BLaER1 (cell line): ENCODE measurements at regions not wholly inside any gene's neighbourhood (a gene's known extent, or its start where the extent isn't known, plus 50 kb on each side); places are given as distances from the start of the nearest gene placed in this dataset.

Source experiments
- H3K27ac ChIP-seq: shearing (Covaris generic); formaldehyde crosslinking; 2 replicates; pipeline ENCODE4 v1.8.1; 2022
- H3K27me3 ChIP-seq: shearing (Covaris generic); formaldehyde crosslinking; 2 replicates; pipeline ENCODE4 v1.8.1; 2022
- H3K36me3 ChIP-seq: shearing (Covaris generic); formaldehyde crosslinking; 2 replicates; pipeline ENCODE4 v1.8.1; 2022
- H3K4me1 ChIP-seq: shearing (Covaris generic); formaldehyde crosslinking; 2 replicates; pipeline ENCODE4 v1.8.1; 2022
- H3K4me2 ChIP-seq: shearing (Covaris generic); formaldehyde crosslinking; 2 replicates; pipeline ENCODE4 v1.8.1; 2022
- H3K4me3 ChIP-seq: shearing (Covaris generic); formaldehyde crosslinking; 2 replicates; pipeline ENCODE4 v1.8.1; 2022
- H3K9ac ChIP-seq: shearing (Covaris generic); formaldehyde crosslinking; 2 replicates; pipeline ENCODE4 v1.8.1; 2022
- H3K9me3 ChIP-seq: shearing (Covaris generic); formaldehyde crosslinking; 2 replicates; pipeline ENCODE4 v1.8.1; 2022
- H4K20me1 ChIP-seq: shearing (Covaris generic); formaldehyde crosslinking; 2 replicates; pipeline ENCODE4 v1.8.1; 2022
- Cebpa-rat ChIP-seq: shearing (Covaris generic); IDR thresholded peaks from 2 replicates; pipeline ENCODE4 v1.8.1; 2022

GRCh38 chr12:91777268-91777992 lies 368.2 kb downstream of the BTG1 start:
- Histone ChIP-seq H3K4me3 (no peak overlapping the region), H3K27me3 (no peaks in the 10 kb centered on the region), H3K36me3 (no peaks in the 10 kb centered on the region), H3K9me3 (no peaks in the 10 kb centered on the region), H3K27ac (no peak overlapping the region), H4K20me1 (no peaks in the 10 kb centered on the region), H3K4me2 (no peak overlapping the region), H3K9ac (no peak overlapping the region), H3K4me1 (no peaks in the 10 kb centered on the region; the same call in 1 of the 2 replicates)
- no peak for TF ChIP-seq Cebpa-rat

GRCh38 chr12:91774434-91774921 lies 371.2 kb downstream of the BTG1 start:
- H3K9ac ChIP-seq = no peak overlapping the region
- H4K20me1 ChIP-seq = no peaks in the 10 kb centered on the region
- no peak overlapping the region for H3K27ac ChIP-seq
- TF ChIP-seq Cebpa-rat = no peak
- no peaks in the 10 kb centered on the region for H3K9me3 ChIP-seq
- H3K4me3 ChIP-seq = no peak overlapping the region
- no peaks in the 10 kb centered on the region for H3K27me3 ChIP-seq
- no peaks in the 10 kb centered on the region for H3K36me3 ChIP-seq
- no peak overlapping the region for H3K4me2 ChIP-seq
- H3K4me1 ChIP-seq = no peaks in the 10 kb centered on the region; the same call in 1 of the 2 replicates

GRCh38 chr12:91773749-91774429 lies 371.8 kb downstream of the BTG1 start:
- Histone ChIP-seq H3K27me3 (no peaks in the 10 kb centered on the region), H4K20me1 (no peaks in the 10 kb centered on the region), H3K36me3 (no peaks in the 10 kb centered on the region), H3K27ac (no peak overlapping the region), H3K4me3 (no peak overlapping the region), H3K4me1 (no peaks in the 10 kb centered on the region; the same call in 1 of the 2 replicates), H3K9ac (no peak overlapping the region), H3K9me3 (no peaks in the 10 kb centered on the region), H3K4me2 (no peak overlapping the region)
- no peak for TF ChIP-seq Cebpa-rat

GRCh38 chr12:91772411-91772810 lies 373.2 kb downstream of the BTG1 start:
- Histone ChIP-seq H4K20me1 (no peaks in the 10 kb centered on the region), H3K4me1 (no peaks in the 10 kb centered on the region), H3K27me3 (no peaks in the 10 kb centered on the region), H3K9me3 (no peaks in the 10 kb centered on the region), H3K4me3 (no peak overlapping the region), H3K4me2 (no peak overlapping the region), H3K36me3 (no peaks in the 10 kb centered on the region), H3K27ac (no peak overlapping the region), H3K9ac (no peak overlapping the region)
- no peak for TF ChIP-seq Cebpa-rat

DNA sequence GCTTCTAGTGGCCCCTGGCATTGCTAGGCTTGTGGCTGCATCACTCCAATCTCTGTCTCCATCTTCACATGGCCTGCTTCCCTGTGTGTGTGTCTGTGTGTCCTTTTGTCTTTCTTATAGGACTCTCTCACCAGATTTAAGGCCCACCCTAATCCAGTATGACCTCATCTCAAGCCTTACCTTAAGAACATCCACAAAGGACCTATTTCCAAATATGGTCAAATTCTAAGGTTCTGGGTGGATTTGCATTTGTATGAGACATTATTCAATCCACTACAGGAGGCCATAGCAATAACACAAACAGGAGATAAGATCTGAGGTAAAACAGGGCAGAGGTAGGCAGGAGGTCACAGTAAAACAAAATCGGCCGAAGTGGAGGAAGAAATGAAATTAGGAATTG lies 375.9 kb downstream of the BTG1 start:
- Histone ChIP-seq H3K4me2 (no peak overlapping the region), H3K27me3 (no peaks in the 10 kb centered on the region), H3K4me1 (no peaks in the 10 kb centered on the region), H3K9ac (no peak overlapping the region), H4K20me1 (no peaks in the 10 kb centered on the region), H3K4me3 (no peak overlapping the region), H3K36me3 (no peaks in the 10 kb centered on the region), H3K27ac (no peak overlapping the region), H3K9me3 (no peaks in the 10 kb centered on the region)
- TF ChIP-seq Cebpa-rat = no peak

- no peak overlapping the region for H3K9ac ChIP-seq
- H3K4me1 ChIP-seq = no peaks in the 10 kb centered on the region
- no peaks in the 10 kb centered on the region for H4K20me1 ChIP-seq
- H3K4me3 ChIP-seq = no peak overlapping the region
- H3K4me2 ChIP-seq = no peak overlapping the region
- H3K27me3 ChIP-seq = no peaks in the 10 kb centered on the region
- no peaks in the 10 kb centered on the region for H3K9me3 ChIP-seq
- H3K27ac ChIP-seq = no peak overlapping the region
- no peaks in the 10 kb centered on the region for H3K36me3 ChIP-seq
- TF ChIP-seq Cebpa-rat = no peak
Observed at GRCh38 chr12:91767237-91767636, 378.4 kb downstream of the BTG1 start.

GRCh38 chr12:91766454-91766853 lies 379.2 kb downstream of the BTG1 start:
- H3K27me3 ChIP-seq = no peaks in the 10 kb centered on the region
- no peak for TF ChIP-seq Cebpa-rat
- no peak overlapping the region for H3K4me3 ChIP-seq
- H3K36me3 ChIP-seq = no peaks in the 10 kb centered on the region
- H3K9me3 ChIP-seq = no peaks in the 10 kb centered on the region
- H3K27ac ChIP-seq = no peak overlapping the region
- H3K9ac ChIP-seq = no peak overlapping the region
- no peaks in the 10 kb centered on the region for H4K20me1 ChIP-seq
- H3K4me1 ChIP-seq = no peaks in the 10 kb centered on the region
- H3K4me2 ChIP-seq = no peak overlapping the region

DNA sequence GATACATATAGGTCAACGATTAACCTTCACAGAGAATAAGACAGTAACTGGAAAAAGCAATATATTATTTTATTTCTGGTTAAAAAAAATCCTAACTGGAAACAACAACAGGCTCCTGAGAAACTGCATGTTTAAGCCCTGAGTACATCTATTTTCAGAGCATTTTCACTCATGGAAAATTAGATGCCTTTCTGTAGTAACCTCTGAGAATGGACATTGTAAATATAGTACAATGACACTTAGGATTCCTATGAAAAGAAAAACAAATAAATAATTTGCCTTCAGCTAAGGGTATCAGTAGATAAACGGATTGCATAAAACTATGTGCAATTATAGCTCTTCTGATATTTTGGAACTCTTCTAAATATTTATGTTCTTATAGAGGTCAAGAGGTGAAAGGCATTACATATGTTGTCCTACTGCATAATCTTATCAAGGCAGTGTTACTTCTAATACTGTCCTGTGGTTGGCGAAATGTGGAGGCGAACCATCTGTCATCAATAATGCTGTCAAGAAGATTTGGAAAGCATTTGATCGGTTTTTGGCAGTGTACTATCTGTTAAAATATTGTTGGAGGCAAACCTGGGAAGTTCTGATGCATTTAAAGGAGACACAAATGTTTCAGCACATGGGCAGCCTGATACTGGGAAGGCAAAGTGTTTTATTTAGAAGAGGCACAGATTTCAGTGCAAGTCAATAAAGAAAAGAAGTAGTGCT lies 381.8 kb downstream of the BTG1 start:
- no peak overlapping the region for H3K4me3 ChIP-seq

GRCh38 chr12:91753649-91754048 lies 392.0 kb downstream of the BTG1 start:
- no peak overlapping the region for H3K27ac ChIP-seq
- no peak overlapping the region for H3K4me3 ChIP-seq
- no peaks in the 10 kb centered on the region for H3K4me1 ChIP-seq
- no peak overlapping the region for H3K9ac ChIP-seq
- TF ChIP-seq Cebpa-rat = no peak
- H3K36me3 ChIP-seq = no peaks in the 10 kb centered on the region
- peaks cover 11% of the 10 kb centered on the region; the same call in 1 of the 2 replicates for H3K9me3 ChIP-seq
- H3K4me2 ChIP-seq = no peak overlapping the region
- no peaks in the 10 kb centered on the region for H4K20me1 ChIP-seq
- H3K27me3 ChIP-seq = no peaks in the 10 kb centered on the region

More for the DNA sequence above, 381.8 kb downstream of the BTG1 start:
- H3K4me2 ChIP-seq = no peak overlapping the region
- no peaks in the 10 kb centered on the region for H4K20me1 ChIP-seq
- no peak overlapping the region for H3K27ac ChIP-seq
- TF ChIP-seq Cebpa-rat = no peak
- H3K9ac ChIP-seq = no peak overlapping the region
- H3K9me3 ChIP-seq = no peaks in the 10 kb centered on the region
- H3K4me1 ChIP-seq = no peaks in the 10 kb centered on the region
- no peaks in the 10 kb centered on the region for H3K27me3 ChIP-seq
- H3K36me3 ChIP-seq = no peaks in the 10 kb centered on the region

GRCh38 chr12:91746976-91747375 lies 398.7 kb downstream of the BTG1 start:
- Histone ChIP-seq H3K27ac (no peak overlapping the region), H4K20me1 (no peaks in the 10 kb centered on the region), H3K4me1 (no peaks in the 10 kb centered on the region), H3K4me3 (no peak overlapping the region), H3K27me3 (no peaks in the 10 kb centered on the region), H3K9ac (no peak overlapping the region), H3K36me3 (no peaks in the 10 kb centered on the region), H3K9me3 (0 out of 2 replicates have a peak, but pooled peaks cover 8% of the 10 kb centered on the region), H3K4me2 (no peak overlapping the region)
- TF ChIP-seq Cebpa-rat = no peak
